GM04504 (cell line): ENCODE measurements at regions not wholly inside any gene's neighbourhood (a gene's known extent, or its start where the extent isn't known, plus 50 kb on each side); places are given as distances from the start of the nearest gene placed in this dataset.
"Not testable (repeated sequence)": the region's sequence is repeated elsewhere in the genome, so short reads cannot be mapped to it uniquely, and the experiment has no call there.

Experiments used
- DNase-seq: peaks from one replicate; pipeline ENCODE4 v3.0.0-alpha.2; 2012; ENCODE audit warnings: low read depth

DNA sequence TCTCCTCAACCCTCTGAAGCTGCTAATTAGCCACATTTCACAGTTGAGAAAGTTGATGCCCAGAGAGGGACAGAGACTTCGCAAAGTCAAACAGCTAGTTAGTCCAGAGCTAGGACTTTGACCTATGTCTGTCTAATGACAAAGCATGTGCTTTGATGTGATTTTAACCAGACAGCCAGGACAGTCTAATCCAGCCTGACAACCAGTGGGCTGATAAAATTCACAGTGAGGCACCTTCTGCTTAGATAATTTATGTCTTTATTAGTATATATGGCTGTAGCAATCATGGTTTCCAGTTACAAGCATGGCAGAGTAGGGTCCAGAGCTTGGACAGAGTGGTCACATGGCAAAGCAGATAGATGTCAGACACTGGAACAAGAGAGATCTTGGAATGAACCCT lies 133.6 kb upstream of the C1QTNF7 start:
- no peak for DNase-seq

DNA sequence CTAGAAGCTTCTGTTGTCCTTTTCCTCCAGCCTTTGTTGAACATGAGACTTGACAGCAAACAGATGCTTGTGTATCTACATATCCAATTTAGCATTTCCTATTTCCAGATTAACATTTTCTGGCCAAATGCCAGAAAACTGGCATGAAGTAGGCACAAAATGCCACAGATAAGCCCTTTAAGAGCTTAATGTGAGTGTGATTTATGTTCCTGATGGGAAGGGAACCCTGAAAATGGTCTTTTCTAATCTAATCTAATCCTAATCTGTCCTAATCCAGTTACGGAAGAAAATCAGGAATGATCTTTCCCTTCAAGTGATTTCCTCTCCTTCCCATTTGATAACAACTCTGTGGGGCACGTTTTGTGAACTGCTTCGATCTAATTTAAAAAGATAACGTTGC lies 133.0 kb upstream of the C1QTNF7 start:
- DNase-seq = no peak

DNA sequence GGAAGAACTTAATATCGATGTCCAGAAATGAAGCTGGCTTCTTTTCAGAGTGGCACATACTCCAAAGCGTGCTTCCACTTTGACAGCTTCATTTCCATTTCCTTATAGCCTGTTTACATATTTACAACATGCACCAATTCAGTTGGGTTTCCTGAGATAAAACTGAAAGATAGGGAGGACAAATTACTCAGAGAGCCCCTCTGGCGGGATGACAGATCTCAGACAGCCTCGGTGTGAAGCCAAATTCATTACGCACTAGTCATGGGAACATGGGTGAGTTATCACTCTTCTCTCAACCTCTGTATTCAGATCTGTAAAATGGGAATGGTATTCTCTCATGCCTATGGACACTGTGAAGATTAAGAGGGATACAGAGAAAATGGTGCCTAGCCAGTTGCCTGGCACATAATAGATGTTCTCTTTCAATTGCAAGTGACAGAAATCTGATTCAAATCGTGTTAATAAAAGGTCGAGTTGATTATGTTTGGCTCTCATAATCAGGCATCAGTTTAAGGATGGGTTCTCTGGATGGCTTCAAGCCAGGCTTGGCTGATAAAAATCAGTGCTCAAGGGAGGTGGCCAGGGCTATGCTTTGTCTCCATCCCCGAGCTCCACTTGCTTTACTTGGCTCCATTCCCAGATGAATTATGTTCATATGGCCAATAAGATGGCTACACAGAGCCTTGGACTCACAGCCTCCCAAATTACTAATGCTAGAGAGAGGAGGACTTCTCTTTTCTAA lies 132.2 kb upstream of the C1QTNF7 start:
- no peak for DNase-seq

DNA sequence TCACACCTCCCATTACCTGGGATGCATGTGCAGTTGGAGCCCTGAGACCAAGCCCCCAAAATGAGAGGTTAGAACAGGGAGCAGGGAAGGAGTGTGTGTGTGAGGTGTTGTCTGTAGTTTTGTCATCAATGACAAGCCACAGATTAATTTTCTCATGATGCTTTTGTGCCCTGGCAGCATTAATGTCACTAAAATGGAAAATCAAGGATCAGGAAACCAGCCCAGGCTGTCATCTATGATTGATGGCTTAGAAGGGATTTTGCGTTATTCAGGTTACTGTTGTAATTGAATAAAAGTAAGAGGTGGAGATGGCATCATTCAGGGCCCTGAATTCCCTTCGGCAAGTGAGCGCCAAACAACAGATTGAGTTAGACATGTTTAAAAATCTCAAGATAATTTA lies 130.5 kb upstream of the C1QTNF7 start:
- no peak for DNase-seq

DNA sequence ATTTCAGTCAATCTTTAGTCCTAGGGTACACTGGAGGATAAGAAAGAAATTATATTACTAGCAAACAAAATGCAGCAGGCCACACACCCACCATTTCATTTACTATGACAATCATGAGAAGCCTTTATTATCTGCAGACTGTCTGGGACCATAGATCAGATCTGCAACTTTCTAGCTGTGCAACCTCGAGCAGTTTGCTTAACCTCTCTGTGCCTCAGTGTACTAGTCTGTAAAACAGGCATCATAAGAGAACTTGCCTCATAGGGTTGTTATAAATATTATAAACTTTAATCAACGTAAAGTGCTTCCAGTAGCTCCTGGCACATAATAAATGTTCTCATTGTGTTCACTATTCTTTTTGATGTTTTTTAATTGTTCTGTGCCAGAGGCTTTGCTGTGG lies 128.2 kb upstream of the C1QTNF7 start:
- DNase-seq = no peak

DNA sequence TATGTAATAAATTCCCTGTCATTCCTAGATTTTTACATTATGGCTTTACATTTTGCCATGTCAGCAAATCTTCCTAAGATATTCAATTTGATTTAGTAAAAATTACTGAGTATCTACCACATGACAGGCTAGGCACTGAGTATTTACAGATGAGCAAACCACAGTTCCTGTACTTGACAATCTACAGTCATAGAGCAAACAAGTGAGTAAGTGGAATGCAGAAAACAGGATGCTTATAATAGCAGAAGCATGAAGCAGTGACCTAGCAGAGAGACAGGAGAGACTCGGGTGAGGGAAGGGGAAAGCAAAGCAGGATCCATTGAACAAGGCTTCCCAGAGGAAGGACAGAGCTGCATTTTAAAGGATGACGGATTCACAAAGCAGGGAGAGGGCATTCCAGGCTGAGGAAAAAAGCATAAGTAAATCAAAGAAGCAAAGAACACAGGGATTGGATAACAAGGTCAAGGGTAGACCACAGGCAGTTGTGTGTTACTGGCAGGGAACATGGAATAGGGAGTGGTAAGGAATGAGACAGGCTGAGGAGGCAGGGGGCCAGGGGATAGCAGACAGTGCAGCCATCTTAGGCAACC lies 124.7 kb upstream of the C1QTNF7 start:
- peak; percentile 57 for DNase-seq

DNA sequence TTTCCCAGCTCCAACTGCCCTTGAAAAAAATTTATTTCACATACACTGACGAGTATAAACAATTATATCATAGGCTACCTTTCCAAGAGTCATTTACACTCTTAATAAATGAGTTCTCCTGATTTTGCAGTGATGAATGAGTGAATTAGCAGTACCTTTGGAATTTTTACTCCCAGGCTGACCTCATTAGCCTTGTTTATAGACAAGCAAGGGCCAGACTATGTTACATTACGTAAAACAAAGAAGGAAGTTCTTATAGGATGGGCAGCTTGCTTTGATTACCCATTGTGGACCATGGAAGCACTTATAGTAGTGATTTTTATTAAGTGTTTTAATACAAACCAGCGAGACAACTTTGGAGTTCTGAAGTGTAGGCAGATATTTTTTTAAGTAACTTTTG lies 112.9 kb upstream of the C1QTNF7 start:
- DNase-seq = no peak

DNA sequence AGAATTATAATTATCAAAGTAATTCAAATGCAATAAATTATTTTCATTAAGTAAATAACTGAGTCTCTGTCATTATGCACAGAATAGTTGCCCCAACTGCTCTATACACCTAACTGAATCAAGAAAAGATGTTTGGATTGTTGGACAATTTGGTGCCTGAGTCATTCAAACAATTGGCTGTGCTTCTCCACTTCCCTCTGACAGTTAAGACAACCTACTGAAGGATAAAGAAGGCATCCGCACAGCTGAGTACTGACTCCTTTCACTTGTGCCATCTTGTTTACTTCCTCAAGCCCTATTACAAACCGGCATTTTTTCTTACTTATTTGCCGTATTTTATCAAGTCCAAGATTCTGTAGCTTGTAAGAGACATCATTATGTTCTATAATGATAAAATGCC lies 110.6 kb upstream of the C1QTNF7 start:
- no peak for DNase-seq

DNA sequence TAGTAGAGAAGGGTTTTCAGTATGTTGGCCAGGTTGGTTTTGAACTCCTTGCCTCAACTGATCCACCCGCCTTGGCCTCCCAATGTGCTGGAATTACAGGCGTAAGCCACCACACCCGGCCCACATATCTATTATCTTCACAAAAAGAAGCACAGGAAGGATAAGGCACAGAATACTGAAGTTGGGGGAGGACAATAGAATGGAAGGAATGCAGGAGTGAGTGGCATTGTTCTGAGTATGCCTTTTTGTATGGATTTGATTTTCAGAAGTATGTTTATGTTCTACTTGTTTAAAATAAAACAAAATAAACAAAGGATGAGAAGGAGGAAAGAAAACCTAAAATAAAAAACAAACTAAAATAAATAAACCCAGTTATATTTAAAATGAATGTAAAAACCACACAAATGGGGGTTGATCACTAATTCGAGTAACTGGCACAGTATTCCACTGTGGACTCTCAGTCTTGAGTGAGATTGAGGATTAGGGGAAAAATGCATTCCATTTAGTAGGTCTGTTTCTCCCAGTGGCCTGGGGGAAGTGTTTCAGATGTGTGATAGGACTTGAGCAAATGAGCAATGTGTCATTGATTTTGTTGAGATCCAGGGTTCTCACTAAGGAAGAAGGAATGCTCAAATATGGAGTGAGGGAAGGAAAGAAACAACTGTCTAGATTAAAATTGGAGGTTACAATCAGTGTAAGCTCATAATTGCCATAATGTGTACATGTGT lies 109.0 kb upstream of the C1QTNF7 start:
- no peak for DNase-seq

DNA sequence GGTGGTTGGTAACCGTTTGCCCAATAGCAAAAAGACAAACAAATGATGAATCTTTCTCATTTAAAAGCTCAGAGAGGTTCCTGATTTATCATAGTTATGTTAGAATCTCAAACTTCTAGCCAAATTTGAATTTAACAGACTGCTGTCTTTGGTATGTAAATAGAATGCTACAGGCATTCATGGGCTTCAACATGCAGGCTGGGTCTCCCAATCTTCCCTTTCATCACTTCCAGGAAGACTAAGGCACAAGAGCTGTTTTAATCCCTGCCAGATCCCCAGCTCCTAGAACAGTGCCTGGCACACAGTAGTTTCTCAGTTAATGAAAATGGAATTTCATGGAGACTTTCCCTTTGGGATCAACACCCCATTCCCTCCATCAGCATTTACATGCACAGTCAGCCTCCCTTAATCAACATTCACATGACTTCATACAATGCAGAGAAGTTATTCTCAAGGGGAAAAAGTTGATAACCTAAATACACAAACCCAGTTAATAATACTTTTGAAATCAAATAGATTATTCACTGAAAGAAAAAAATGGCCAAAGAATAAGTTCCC lies 107.6 kb upstream of the C1QTNF7 start:
- no peak for DNase-seq

DNA sequence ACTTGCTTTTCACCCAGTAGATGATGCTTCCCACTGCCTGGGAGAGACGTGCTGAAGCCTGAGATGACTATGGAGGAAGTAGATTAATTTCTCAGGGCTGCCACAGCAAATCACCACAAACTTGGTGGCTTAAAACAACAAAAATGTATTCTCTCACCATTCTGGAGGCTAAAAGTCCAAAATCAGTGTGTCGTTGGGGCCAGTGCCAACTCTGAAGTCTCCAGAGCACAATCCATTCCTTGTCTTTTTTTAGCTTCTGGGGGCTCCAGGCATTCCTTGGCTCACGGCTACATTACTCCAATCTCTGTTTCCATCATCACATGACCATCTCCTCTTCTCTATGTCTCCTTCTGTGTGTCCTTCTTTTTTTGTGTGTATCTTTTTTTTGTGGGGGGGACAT lies 105.8 kb upstream of the C1QTNF7 start:
- DNase-seq = no peak

DNA sequence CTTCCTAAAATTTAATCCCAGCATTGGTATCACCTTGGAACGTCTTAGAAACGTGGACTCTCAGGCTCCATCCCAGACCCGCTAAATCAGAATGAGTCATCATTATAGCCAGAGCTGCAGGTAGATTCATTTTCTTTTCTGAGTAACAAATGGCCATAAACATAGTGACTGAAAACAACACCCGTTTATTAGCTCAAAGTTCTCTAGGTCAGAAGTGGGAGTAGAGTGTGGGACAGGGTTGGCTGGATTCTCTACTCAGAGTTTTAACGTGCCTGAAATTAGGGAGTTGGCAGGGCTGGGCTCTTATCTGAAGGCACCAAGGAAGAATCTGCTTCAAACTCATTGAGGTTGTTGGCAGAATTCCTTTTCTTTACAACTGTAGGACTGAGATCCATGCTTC lies 101.8 kb upstream of the C1QTNF7 start:
- DNase-seq = no peak

DNA sequence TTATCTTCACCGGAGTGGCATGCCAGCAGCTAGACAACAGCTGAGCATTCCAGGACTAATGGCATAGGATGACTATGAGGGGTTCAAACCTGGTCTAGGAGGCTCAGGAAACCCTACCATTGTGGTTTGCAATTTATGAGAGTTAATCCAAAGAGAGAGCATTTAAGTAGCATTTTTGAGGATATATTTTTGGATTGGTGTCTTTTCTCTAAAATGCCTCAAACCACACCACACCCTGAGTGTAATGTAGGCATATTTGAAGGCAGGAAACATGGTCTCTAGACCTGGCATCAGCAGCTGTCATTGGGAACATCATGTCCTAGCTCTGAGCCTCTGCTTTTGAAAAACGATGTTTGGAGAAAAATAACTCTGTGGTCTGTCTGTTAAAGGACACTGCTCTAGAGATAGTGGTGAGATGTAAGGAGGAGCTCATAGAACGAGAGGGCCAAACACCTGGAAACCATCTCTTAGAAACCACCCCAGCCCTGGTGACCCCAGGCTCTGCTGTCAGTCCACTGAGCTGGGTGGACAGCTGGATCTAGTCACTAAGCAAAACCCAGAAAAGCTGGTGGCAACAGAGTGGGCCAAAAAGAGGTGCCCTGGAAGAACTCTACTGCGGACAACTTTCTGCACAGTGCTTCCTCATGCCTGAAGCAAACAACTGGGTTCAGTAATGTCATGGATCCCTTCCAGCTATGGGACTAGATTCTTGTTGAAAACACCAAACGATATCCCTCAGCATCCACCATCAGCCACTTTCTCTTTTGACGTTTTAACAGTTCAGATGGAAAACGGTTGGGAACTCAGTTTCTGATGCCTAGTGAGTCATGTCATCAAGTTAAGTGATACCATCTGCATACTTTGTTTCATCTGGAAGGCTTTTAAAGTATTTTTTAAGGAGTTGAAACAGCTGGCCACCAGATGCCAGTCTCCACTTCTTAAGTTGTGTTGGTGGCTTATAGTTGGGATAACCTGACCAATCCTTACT lies 100.2 kb upstream of the C1QTNF7 start:
- peak; percentile 92 for DNase-seq

DNA sequence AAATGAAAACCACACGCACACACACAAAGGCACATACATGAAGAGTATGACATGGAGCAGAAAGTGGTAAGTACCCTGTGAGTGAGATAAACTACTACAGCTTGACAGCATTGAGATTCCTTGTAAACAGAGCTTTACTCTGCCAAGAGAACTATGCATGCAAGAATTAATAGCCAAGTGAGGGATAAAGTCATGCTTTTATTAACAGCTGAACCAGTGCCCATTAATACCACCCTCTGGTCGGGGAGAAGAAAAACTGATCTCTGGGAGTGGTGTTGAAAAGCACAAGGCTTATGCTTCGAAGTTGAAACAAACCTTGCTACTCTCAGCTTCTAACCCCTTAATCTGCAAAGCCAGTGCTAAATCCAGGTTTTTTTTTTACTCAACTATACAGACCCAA lies 95.9 kb upstream of the C1QTNF7 start:
- no peak for DNase-seq

DNA sequence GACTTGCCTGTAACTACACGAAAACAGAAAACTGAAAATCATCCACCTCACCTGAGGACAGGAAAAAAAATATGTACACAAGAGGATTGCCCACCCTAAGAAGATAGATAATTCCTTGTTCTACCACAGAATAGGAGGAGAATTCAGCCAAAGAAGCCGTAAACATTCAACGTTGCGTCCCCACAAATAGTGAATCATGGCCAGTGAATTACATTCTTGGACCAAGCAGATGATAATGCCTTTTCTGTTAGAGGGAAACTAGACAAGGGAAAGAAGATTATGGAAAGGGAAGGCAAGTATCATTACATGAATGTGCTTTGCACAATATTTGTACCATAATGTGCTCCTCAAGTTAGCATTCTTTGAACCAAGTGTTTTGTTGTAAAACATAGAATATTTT lies 95.5 kb upstream of the C1QTNF7 start:
- no peak for DNase-seq

DNA sequence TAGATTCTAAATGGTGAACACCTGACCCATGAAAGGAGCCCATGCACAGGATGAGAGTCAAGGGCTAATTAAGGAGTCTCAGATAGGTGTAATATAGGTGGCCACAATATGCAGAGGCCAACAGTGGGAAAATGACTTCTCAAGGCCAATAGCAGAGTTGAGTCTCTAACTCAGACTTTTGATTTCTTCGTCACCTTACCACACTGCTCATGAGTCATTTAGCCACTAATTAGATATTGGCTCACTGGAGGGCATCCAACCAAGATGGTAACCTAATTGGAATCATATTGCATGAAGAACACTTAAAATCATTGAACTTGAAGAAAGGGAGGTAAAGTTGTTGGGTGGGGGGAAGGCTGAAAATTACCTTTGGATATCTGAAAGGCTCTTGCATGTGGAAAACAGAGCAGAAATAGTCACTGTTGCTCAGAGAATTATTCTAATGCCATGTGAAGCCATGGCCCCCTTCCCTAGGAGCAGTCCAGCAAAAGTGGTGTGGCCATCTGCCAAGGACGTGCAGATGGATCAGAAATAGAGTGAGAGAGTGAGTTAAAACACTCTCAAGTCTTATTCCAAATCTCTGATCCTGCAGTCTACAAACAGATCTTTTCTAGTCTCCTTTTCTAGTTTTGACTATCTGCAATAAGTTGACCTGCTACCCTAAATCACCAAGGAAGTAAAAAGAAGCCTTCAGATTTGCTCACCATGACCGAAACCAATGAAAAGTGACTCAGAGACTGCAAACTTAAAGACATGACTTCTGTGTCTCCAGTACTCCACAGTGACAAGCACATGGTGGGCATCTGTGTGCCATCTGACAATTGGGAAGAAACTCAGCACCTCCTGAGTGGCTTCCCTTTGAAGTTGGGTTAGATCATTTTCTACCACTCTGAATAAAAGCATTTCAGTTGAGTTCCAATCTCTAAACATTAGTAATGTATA lies 93.9 kb upstream of the C1QTNF7 start:
- DNase-seq = no peak

DNA sequence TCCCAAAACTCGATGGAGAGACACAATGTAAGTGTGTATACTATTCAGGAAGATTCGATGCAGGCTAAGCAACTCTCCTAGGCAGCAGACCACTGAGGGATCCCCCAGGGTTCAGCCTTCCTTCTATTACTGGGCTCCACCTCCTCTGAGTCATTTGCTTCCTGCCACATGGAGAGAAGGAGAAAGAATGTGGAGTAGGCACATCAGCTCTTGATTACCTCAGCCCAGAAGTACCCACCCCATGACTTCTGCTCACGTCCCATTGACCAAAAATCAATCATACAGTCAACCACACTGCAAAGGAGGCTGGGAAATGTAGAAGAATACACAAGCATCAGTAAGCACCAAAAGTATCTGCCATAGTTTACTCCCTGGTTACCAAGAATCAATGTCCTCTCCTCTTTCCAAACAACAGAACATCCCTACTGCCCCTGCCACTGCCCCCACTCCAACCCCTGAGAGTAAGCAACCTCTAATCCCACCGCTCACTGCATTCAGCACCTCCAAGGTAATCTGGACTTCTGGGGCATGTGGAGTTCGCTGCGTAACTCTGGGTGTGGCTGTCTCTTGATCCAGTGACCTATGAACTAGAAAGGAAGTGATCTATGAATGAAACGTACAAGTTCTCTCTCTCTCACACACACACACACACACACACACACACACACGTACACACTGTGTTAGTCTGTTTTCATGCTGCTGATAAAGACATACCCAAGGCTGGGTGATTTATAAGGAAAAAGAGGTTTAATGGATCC lies 91.2 kb upstream of the C1QTNF7 start:
- DNase-seq = no peak

DNA sequence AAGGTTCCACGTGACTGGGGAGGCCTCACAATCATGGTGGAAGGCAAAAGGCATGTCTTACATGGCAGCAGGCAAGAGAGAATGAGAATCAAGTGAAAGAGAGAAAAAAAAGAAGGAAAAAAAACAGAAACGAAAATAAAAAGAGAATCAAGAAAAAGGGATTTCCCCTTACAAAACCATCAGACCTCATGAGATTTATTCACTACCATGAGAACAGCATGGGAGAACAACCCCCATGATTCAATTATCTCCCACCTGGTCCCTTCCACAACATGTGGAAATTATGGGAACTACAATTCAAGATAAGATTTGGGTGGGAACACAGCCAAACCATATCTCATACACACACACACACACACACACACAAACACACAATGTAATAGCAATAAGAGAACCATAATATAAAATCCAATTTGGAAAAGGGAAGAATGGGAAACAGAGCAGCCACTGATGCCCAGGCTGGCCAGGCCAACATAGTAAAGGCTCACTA lies 90.6 kb upstream of the C1QTNF7 start:
- not testable (repeated sequence) for DNase-seq

DNA sequence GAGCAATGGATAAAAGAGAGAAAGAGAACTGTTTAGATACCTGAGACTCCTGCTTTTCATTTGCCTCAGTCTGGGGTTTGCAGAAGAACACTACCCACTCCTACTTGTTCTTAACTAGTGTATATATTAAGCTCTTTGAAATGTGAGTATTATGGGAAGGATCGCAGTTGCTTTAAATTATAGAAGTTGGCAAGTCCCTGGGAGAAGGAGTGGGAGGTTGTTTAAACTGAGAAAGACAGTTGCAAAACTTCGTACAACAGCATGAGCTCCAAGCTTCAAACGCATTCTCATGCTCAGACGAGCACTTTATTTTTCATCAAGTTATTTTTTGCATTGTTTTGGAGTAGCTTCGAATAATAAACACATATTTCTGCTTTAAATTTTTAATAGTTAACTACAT lies 88.1 kb upstream of the C1QTNF7 start:
- no peak for DNase-seq

DNA sequence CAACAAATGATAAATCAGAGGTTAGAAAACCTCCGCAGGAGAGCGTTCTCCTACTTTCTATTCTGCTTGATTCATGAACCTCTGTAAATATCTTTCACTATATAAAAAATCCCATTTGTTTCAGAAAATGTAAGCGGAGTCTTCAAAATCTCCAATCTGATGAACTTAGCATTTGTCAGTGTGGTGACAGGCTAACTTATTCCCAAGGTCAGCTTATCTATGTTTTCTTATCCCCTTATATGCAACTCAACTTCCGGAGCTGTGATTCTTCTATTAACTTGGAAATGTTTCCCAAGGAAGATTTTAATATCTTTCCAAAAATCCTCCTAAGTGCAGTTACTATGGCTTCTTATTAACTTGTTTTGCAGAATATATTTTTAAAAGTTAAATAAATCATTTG lies 87.5 kb upstream of the C1QTNF7 start:
- no peak for DNase-seq
